Esophagus muscularis mucosa (tissue), 4 donors: ENCODE measurements at regions not wholly inside any gene's neighbourhood (a gene's known extent, or its start where the extent isn't known, plus 50 kb on each side); places are given as distances from the start of the nearest gene placed in this dataset.

Experiments used
- CTCF ChIP-seq, 3 experiments: fragments of 200-600 bp in 2 of 3; fragments of 450-650 bp in 1 of 3; sonication (generic) in 2 of 3; IDR thresholded peaks; one replicate each; pipeline ENCODE4 v1.5.1; 2017 to 2019; ENCODE audit warnings: antibody characterized with exemption in 3 of 3, mild to moderate bottlenecking in 2 of 3, moderate library complexity in 1 of 3
- EP300 ChIP-seq: sonication (generic); formaldehyde crosslinking; IDR thresholded peaks from one replicate; pipeline ENCODE4 v1.6.1; 2017; ENCODE audit warnings: antibody characterized with exemption
- POLR2A ChIP-seq: fragments of 450-650 bp; IDR thresholded peaks from one replicate; pipeline ENCODE4 v1.6.1; 2017; ENCODE audit warnings: antibody characterized with exemption, moderate library complexity, mild to moderate bottlenecking, low read depth

GRCh38 chr1:170857955-170858354 lies 77.4 kb upstream of the MROH9 start:
- TF ChIP-seq CTCF (IDR thresholded peaks at IDR 0.05) (no peak), POLR2A (no peak), EP300 (no peak)
